ENCODE measurements at regions not wholly inside any gene's neighbourhood (a gene's known extent, or its start where the extent isn't known, plus 50 kb on each side); places are given as distances from the start of the nearest gene placed in this dataset.

DNA sequence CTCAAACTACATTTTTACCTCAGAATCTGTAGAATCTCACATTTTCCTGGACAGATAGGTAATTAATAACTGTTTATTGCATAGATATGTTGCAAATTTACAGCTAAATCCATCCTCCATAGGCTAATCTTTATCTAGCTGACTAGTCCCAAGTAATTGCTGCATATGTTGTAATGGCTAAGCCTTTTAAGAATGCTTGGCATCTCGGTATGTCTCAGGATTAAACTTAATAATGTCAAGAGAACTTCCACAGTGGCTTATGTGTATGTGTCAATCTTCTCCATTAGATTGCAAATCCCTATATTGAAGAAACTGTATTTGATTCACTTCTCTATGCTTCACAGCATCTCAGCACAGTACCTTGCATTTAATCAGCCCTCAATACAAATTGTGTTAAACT is 131.9 kb downstream of the PRDM9 start (continued):
- TF ChIP-seq PATZ1 (CRISPR knock-in tag; IDR thresholded peaks at IDR 0.05; ENCODE audit: borderline replicate concordance): no peak
- no peak for TF ChIP-seq ATF7 (IDR thresholded peaks at IDR 0.05)
- TF ChIP-seq NCOA2 (IDR thresholded peaks at IDR 0.05; ENCODE audit: partially characterized antibody in 2 of 2): no peak
- no peak for TF ChIP-seq PYGO2 (tag; IDR thresholded peaks at IDR 0.05)
- TF ChIP-seq ZNF507 (tag; conservative IDR thresholded peaks at IDR 0.05): no peak
- TF ChIP-seq ZSCAN32 (CRISPR knock-in tag; IDR thresholded peaks at IDR 0.05): no peak
- TF ChIP-seq ZNF639 (CRISPR knock-in tag; conservative IDR thresholded peaks at IDR 0.05 in 1 of 2, IDR thresholded peaks at IDR 0.05 in 1 of 2): no peak
- no peak for TF ChIP-seq KAT2B (IDR thresholded peaks at IDR 0.05; ENCODE audit: low read depth, low read length)

GRCh38 chr5:23648656-23649055 is 141.2 kb downstream of the PRDM9 start:
- Histone ChIP-seq H2AFZ (ENCODE audit: low read depth, low read length) (no peak overlapping the region), H3K36me3 (ENCODE audit: control insufficient read depth, insufficient read depth, low read length) (no peaks in the 10 kb centered on the region), H3K27me3 (ENCODE audit: control insufficient read depth in 2 of 2, insufficient read depth in 2 of 2, low read length in 2 of 2) (no peaks in the 10 kb centered on the region), H3K27ac (ENCODE audit: extremely low read depth, low read depth, low read length) (no peak overlapping the region), H3K4me2 (ENCODE audit: insufficient read depth, low read length) (no peak overlapping the region), H3K4me3 (no peak overlapping the region), H3K9ac (ENCODE audit: insufficient read depth in 1 of 2, low read depth in 2 of 2, low read length in 2 of 2) (no peak overlapping the region), H3K9me1 (ENCODE audit: control insufficient read depth, insufficient read depth, low read length) (no peaks in the 10 kb centered on the region), H3K9me3 (replicated peaks; ENCODE audit: control insufficient read depth, insufficient read depth, low read depth, low read length) (no peaks in the 10 kb centered on the region), H3K4me1 (replicated peaks in 1 of 2; ENCODE audit: control insufficient read depth in 2 of 2, insufficient read depth in 2 of 2, low read length in 2 of 2) (no peaks in the 10 kb centered on the region), H4K20me1 (replicated peaks; ENCODE audit: control insufficient read depth, insufficient read depth, low read length) (no peaks in the 10 kb centered on the region), H3K79me2 (ENCODE audit: control insufficient read depth, insufficient read depth, low read length) (no peaks in the 10 kb centered on the region)
- TF ChIP-seq GTF2E2 (tag; IDR thresholded peaks at IDR 0.05) (no peak), XRCC5 (IDR thresholded peaks at IDR 0.05; ENCODE audit: low read depth, low read length) (no peak), KHSRP (IDR thresholded peaks at IDR 0.05) (no peak), NFXL1 (CRISPR knock-in tag; IDR thresholded peaks at IDR 0.05) (no peak), PHF21A (IDR thresholded peaks at IDR 0.05; ENCODE audit: borderline replicate concordance, low read depth) (no peak), CHD4 (IDR thresholded peaks at IDR 0.05; ENCODE audit: insufficient read depth, insufficient replicate concordance, low read depth, low read length, poor library complexity, severe bottlenecking) (no peak), ZFP1 (CRISPR knock-in tag; IDR thresholded peaks at IDR 0.05) (no peak)
- BruUV-seq (replicated peaks): no TSS peak
- no peak for ATAC-seq
- DNase-seq (ENCODE audit: extremely low read depth in 1 of 4, low spot score in 3 of 4): no peak
- WGBS (ENCODE audit: insufficient coverage, low coverage, missing lambda C conversion rate): 0% methylated on average over 1 of the region's 1 CpG
- in situ Hi-C loops (cut with MboI) (no loop called here), intact Hi-C loops (cut with micrococcal nuclease) (no loop called here)
- POLR2A ChIA-PET: no interaction called here
- FAIRE-seq: no peak
- CTCF ChIA-PET (ENCODE audit: low intra/inter-chr PET ratio): no interaction called here
